Activated naive CD8-positive, alpha-beta T cell treated with anti-CD3 and anti-CD28 coated beads, Interleukin-2, amount 50 U/mL, for 24 hours (primary cell): ENCODE measurements at regions not wholly inside any gene's neighbourhood (a gene's known extent, or its start where the extent isn't known, plus 50 kb on each side); places are given as distances from the start of the nearest gene placed in this dataset.
"Not testable (repeated sequence)": the region's sequence is repeated elsewhere in the genome, so short reads cannot be mapped to it uniquely, and the experiment has no call there.

ENCODE experiments used
- ATAC-seq: fragments of 150-1000 bp; cut with Tn5 transposase; one replicate; pipeline ENCODE4 v1.10.0; 2021
- DNase-seq: peaks from one replicate; pipeline ENCODE4 v3.0.0; 2021
- H3K27ac Mint-ChIP-seq: one replicate; pipeline ENCODE4 v1.8.0; 2021; ENCODE audit warnings: mild to moderate bottlenecking, mixed read lengths
- H3K27me3 Mint-ChIP-seq: one replicate; pipeline ENCODE4 v1.8.0; 2021; ENCODE audit warnings: mixed read lengths
- H3K36me3 Mint-ChIP-seq: one replicate; pipeline ENCODE4 v1.8.0; 2021; ENCODE audit warnings: low read depth, mixed read lengths
- H3K4me1 Mint-ChIP-seq: one replicate; pipeline ENCODE4 v1.8.0; 2021; ENCODE audit warnings: mixed read lengths
- H3K4me3 Mint-ChIP-seq: one replicate; pipeline ENCODE4 v1.8.0; 2021; ENCODE audit warnings: mild to moderate bottlenecking, moderate library complexity, mixed read lengths
- H3K9me3 Mint-ChIP-seq: one replicate; pipeline ENCODE4 v1.8.0; 2021; ENCODE audit warnings: mixed read lengths

DNA sequence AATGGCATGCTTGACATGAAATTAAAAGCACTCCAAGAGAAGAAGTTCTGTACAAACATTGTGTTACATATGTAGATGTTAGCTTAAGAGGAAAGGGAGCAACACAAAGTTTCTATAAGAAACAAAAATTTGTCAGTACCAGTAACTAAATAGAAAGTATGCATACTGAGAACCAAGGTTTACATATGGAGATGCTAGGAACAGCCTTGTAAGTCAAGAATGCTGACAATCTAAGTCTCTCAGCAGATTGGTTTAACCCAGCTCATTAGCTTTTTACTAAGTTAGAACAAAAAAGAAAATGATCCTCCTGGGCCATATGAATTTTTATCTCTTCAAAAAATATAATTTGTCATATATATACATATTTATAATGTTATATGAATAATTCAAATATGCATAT, 2022.1 kb upstream of the ACO1 start:
- H3K27ac Mint-ChIP-seq = no peak overlapping the region
- no peak overlapping the region for H3K4me3 Mint-ChIP-seq
- no peaks in the 10 kb centered on the region for H3K36me3 Mint-ChIP-seq
- no peaks in the 10 kb centered on the region for H3K27me3 Mint-ChIP-seq
- DNase-seq = no peak
- no peaks in the 10 kb centered on the region for H3K4me1 Mint-ChIP-seq
- no peaks in the 10 kb centered on the region for H3K9me3 Mint-ChIP-seq
- no peak for ATAC-seq

DNA sequence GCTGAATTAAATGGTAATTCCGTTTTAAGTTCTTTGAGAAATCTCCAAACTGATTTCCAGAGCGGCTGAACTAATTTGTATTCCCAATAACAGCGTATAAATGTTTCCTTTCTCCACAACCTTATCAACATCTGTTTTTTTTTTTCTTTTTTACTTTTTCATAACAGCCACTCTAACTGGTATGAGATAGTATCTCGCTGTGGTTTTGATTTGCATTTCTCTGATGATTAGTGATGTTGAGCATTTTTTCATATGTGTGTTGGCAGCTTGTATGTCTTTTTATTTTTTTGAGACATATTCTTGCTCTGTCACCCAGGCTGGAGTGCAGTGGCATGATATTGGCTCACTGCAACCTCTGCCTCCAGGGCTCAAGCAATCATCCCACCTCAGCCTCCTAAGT, 2018.3 kb upstream of the ACO1 start:
- DNase-seq, H3K4me1 Mint-ChIP-seq, H3K27ac Mint-ChIP-seq, ATAC-seq, H3K36me3 Mint-ChIP-seq, H3K27me3 Mint-ChIP-seq, H3K4me3 Mint-ChIP-seq, H3K9me3 Mint-ChIP-seq: not testable (repeated sequence)

DNA sequence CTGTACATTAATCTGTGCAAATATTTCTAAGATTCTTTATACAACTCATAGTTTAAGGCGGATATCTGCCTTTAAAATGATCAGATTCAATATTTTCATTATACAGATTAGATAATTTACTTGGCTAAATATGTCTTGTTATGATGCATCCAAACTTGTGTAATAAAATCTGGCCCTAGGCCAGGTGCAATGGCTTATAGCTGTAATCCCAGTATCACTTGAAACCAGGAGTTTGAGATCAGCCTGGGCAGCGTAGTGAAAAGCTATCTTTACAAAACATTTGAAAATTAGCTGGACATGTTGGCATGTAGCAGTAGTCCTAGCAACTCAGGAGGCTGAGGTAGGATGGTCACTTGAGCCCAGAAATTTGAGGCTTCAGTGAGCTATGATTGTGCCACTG, 2002.2 kb upstream of the ACO1 start:
- Mint-ChIP-seq H3K4me1 (no peaks in the 10 kb centered on the region), H3K9me3 (no peaks in the 10 kb centered on the region), H3K27ac (no peak overlapping the region), H3K27me3 (no peaks in the 10 kb centered on the region), H3K4me3 (no peak overlapping the region), H3K36me3 (no peaks in the 10 kb centered on the region)
- no peak for ATAC-seq
- no peak for DNase-seq

DNA sequence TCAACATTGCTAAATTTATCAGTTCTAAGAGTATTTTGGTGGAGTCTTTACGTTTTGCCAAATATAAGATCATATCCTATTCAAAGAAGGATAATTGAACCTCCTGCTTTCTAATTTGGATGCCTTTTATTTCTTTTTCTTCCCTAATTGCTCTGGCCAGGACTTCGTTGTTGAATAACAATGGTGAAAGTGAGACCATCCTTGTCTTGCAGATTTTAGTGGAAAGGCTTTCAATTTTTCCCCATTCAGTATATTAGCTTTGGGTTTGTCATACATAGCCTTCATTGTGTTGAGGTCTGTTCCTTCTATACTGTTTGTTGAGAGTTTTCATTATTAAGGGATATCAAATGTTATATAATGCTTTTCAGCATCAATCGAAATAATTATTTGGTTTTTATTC, 1974.2 kb upstream of the ACO1 start:
- no peak for DNase-seq
- no peak for ATAC-seq
- no peaks in the 10 kb centered on the region for H3K36me3 Mint-ChIP-seq
- H3K4me1 Mint-ChIP-seq = no peaks in the 10 kb centered on the region
- no peak overlapping the region for H3K27ac Mint-ChIP-seq
- no peaks in the 10 kb centered on the region for H3K27me3 Mint-ChIP-seq
- no peak overlapping the region for H3K4me3 Mint-ChIP-seq
- H3K9me3 Mint-ChIP-seq = peaks cover 28% of the 10 kb centered on the region

DNA sequence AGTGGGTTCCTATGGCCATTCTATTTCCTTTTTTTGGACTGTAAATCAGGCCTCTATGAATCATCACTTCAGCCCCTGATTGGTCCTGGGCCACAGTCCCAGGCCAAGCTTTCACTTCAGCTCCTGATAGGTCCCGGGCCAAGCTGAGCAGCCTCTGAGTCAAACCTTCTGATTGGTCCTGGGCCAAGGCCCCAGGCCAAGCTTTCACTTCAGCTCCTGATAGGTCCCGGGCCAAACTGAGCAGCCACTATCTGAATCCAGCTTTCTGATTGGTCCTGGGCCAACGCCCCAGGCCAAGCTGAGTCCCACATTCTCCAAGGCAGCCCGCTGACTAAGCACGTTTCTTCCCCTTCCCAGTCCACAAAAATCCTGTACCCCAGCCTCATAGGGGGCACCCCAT, 1972.9 kb upstream of the ACO1 start:
- H3K4me1 Mint-ChIP-seq = no peaks in the 10 kb centered on the region
- no peaks in the 10 kb centered on the region for H3K27me3 Mint-ChIP-seq
- H3K9me3 Mint-ChIP-seq = peaks cover 28% of the 10 kb centered on the region
- no peaks in the 10 kb centered on the region for H3K36me3 Mint-ChIP-seq
- H3K27ac Mint-ChIP-seq = no peak overlapping the region
- DNase-seq = no peak
- ATAC-seq = no peak
- H3K4me3 Mint-ChIP-seq = no peak overlapping the region

DNA sequence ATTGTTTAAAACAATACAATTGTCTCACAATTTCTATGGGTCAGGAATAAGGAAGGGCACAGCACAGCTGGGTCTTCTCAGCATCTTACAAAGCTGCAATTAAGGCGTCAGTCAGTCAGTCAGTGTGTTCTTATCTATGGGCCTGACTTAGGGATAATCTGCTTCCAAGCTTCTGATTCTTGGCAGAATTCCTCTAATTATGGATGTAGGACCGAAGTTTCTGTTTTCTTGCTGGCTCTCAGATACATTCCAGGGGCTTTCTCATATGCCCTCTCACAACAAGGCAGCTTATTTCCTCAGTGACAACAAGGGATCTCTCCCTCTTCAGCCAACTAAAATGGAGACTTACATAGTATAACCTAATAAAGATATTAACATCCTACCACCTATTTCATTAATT, 1925.3 kb upstream of the ACO1 start:
- no peak for ATAC-seq
- H3K4me3 Mint-ChIP-seq = no peak overlapping the region
- H3K27ac Mint-ChIP-seq = no peak overlapping the region
- peaks cover 6% of the 10 kb centered on the region for H3K9me3 Mint-ChIP-seq
- no peaks in the 10 kb centered on the region for H3K4me1 Mint-ChIP-seq
- no peak for DNase-seq
- H3K27me3 Mint-ChIP-seq = no peaks in the 10 kb centered on the region
- H3K36me3 Mint-ChIP-seq = no peaks in the 10 kb centered on the region

DNA sequence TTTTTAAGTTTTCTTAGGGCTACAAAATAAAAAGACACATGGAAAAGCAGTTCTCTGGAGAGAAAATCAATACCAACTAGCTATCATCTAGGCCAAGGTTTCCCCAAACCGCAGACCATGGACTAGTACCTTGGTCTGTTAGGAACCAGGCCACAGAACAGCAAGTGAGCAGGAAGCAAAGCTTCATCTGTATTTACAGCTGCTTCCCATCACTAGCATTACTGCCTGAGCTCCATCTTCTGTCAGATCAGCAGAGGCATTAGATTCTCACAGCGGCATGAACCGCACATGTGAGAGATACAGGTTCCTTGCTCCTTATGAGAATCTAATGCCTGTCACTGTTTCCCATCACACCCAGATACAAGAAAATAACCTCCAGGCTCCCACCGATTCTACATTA, 1907.6 kb upstream of the ACO1 start:
- ATAC-seq (no peak), DNase-seq (no peak)
- no peaks in the 10 kb centered on the region for H3K27me3 Mint-ChIP-seq
- H3K4me1 Mint-ChIP-seq = no peaks in the 10 kb centered on the region
- H3K27ac Mint-ChIP-seq = no peak overlapping the region
- H3K4me3 Mint-ChIP-seq = no peak overlapping the region
- peaks cover 4% of the 10 kb centered on the region for H3K9me3 Mint-ChIP-seq
- no peaks in the 10 kb centered on the region for H3K36me3 Mint-ChIP-seq

DNA sequence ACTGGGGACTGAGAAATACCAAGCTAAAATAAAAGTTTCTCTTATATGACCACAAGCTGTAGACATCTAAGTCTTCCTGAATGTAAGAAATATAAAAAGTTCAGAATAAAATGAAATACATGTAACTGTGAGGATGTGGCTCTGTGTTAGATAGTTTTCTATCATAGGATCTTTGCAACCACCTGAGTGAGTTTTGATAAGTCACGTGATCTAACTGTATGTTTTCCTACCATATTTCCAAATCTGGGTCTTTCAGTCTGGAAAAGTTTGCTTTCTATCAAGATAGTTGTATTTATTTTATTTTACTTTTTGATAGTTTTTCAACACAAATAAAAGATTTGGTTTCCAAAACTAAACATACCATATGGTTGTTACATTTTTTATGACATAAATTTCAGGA, 1905.8 kb upstream of the ACO1 start:
- H3K27me3 Mint-ChIP-seq = no peaks in the 10 kb centered on the region
- no peak overlapping the region for H3K4me3 Mint-ChIP-seq
- no peak for DNase-seq
- H3K36me3 Mint-ChIP-seq = no peaks in the 10 kb centered on the region
- peaks cover 7% of the 10 kb centered on the region for H3K9me3 Mint-ChIP-seq
- no peak for ATAC-seq
- H3K27ac Mint-ChIP-seq = no peak overlapping the region
- no peaks in the 10 kb centered on the region for H3K4me1 Mint-ChIP-seq

DNA sequence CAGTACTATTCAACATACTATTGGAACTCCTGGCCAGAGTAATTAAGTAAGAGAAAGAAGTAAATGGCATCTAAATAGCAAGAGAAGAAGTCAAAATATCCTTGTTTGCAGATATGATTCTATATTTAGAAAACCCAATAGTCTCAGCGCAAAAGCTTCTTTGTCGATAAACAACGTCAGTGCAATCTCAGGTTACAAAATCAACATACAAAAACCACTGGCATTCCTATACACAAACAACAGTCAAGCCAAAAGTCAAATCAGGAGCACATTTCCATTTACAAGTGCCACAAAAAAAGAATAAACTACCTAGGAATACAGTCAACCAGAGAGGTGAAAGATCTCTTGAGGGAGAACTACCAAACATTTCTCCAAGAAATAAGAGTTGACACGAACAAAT, 1901.9 kb upstream of the ACO1 start:
- Mint-ChIP-seq H3K4me1 (no peaks in the 10 kb centered on the region), H3K27ac (no peak overlapping the region), H3K4me3 (no peak overlapping the region), H3K36me3 (no peaks in the 10 kb centered on the region), H3K9me3 (peaks cover 7% of the 10 kb centered on the region), H3K27me3 (no peaks in the 10 kb centered on the region)
- no peak for ATAC-seq
- DNase-seq = no peak

DNA sequence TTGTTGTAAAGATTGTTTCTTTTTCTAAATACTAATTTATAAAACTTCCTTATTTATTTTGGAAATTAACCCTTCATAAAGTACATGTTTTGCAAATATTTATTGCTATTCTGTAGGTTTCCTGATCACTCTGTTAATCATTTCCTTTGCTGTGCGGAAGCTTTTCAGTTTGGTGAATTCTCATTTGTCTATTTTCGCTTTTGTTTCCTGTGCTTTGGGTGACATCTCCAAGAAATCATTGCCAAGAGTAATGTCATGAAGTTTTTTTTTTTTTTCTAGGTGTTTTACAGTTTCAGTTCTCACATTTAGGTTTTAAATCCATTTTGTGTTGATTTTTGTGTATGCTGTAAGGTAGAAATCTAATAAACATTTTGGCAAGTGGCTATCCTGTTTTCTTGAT, 1899.8 kb upstream of the ACO1 start:
- H3K27me3 Mint-ChIP-seq = no peaks in the 10 kb centered on the region
- no peaks in the 10 kb centered on the region for H3K36me3 Mint-ChIP-seq
- no peak for DNase-seq
- no peak for ATAC-seq
- no peaks in the 10 kb centered on the region for H3K4me1 Mint-ChIP-seq
- H3K4me3 Mint-ChIP-seq = no peak overlapping the region
- peaks cover 7% of the 10 kb centered on the region for H3K9me3 Mint-ChIP-seq
- no peak overlapping the region for H3K27ac Mint-ChIP-seq

DNA sequence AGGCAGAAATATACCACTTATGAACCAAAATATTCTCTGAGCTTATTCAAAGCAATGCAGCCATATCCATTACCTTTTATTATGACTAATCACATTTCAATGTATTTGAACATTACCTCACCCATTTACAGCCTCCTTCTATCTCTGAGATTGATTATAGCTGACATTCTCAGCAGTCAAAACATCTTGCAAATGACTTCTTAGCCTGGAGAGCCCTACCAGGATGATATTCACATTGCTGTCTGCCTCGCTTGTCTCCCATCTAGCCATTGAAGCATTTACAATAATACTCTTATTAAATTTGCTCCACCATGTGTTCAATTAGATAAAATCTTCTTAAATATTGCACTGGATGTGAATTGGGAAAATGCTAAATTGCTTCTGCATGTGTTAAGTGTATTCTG, 1879.9 kb upstream of the ACO1 start:
- no peak for DNase-seq
- no peak overlapping the region for H3K27ac Mint-ChIP-seq

DNA sequence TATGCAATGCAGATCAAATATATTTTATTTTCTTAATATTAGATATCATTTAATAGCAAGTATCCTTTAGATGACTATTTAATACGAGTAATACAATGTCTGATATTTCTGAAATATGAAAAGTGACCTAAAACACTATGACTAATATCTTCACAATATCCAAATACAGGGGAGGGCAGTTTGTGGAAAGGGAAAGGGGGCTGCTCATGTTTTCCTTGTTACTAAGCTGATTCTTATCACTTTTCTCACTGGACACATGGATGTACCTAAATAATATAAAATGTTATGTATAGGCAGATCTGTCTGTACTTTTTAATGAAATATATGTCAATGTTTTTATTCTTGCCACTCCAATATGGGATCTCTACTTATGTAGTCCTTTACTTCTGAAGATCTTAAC, 1879.1 kb upstream of the ACO1 start:
- H3K4me1 Mint-ChIP-seq = no peaks in the 10 kb centered on the region
- H3K4me3 Mint-ChIP-seq = no peak overlapping the region
- DNase-seq (no peak), ATAC-seq (no peak)
- no peaks in the 10 kb centered on the region for H3K36me3 Mint-ChIP-seq
- H3K9me3 Mint-ChIP-seq = peaks cover 6% of the 10 kb centered on the region
- no peaks in the 10 kb centered on the region for H3K27me3 Mint-ChIP-seq
- H3K27ac Mint-ChIP-seq = no peak overlapping the region

More for the DNA sequence above, 1879.9 kb upstream of the ACO1 start:
- no peak overlapping the region for H3K4me3 Mint-ChIP-seq
- no peaks in the 10 kb centered on the region for H3K36me3 Mint-ChIP-seq
- ATAC-seq = no peak
- no peaks in the 10 kb centered on the region for H3K27me3 Mint-ChIP-seq
- no peaks in the 10 kb centered on the region for H3K4me1 Mint-ChIP-seq
- peaks cover 6% of the 10 kb centered on the region for H3K9me3 Mint-ChIP-seq

DNA sequence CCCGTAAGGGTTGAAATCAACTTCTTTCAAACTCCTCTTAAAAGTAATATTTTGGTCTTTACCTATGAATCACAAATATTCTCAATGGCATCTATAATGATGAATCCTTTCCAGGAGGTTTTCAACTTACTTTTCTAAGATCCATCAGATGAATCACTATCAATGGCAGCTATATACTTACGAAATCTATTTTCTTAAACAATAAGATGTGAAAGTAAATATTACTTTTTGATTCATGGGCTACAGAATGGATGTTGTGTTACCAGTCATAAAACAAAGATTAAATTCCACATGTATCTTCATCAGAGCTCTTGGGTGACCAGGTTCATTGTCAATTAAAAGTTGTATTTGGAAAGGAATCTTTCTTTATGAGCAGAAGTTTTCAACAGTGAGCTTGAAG, 1877.7 kb upstream of the ACO1 start:
- no peaks in the 10 kb centered on the region for H3K36me3 Mint-ChIP-seq

DNA sequence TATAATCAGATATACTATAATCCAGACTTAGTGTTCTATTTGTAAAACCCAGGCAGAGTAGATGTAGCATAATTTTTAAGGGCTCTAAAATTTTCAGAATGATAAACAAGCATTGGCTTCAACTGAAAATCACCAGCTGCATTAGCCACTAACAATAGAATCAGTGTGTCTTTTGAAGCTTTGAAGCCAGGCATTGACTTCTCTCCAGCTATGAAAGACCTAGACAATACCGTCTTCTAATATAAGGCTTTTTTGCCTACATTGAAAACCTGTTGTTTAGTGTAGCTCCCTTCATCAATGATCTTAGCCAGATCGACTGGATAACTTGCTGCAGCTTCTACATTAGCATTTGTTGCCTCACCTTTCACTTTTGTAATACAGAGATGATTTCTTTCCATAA, 1877.3 kb upstream of the ACO1 start:
- Mint-ChIP-seq H3K4me1 (no peaks in the 10 kb centered on the region), H3K9me3 (no peaks in the 10 kb centered on the region), H3K4me3 (no peak overlapping the region), H3K27ac (no peak overlapping the region), H3K27me3 (no peaks in the 10 kb centered on the region), H3K36me3 (no peaks in the 10 kb centered on the region)
- DNase-seq (no peak), ATAC-seq (no peak)

More for the DNA sequence above, 1877.7 kb upstream of the ACO1 start:
- Mint-ChIP-seq H3K27me3 (no peaks in the 10 kb centered on the region), H3K27ac (no peak overlapping the region), H3K4me1 (no peaks in the 10 kb centered on the region), H3K4me3 (no peak overlapping the region), H3K9me3 (peaks cover 2% of the 10 kb centered on the region)
- no peak for DNase-seq
- ATAC-seq = no peak

DNA sequence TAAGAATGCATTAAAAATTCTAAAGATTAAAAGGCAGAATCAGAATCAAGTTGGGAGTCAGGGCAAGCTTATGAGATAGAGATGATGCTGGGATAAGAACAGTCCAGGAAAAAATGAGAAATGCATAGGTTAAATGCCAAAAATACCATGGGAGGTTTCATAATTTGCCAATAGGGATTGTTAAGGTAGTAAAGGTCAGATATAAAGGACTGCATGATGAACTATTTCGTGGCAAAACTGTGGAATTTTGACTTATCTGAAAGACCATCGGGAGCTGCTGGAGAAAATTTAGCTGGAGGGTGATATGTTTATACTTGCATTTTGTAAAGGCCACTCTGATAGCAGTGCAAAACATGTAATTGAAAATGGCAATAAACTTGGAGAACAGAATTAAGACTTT, 1872.8 kb upstream of the ACO1 start:
- ATAC-seq = no peak
- no peak overlapping the region for H3K4me3 Mint-ChIP-seq
- no peaks in the 10 kb centered on the region for H3K27me3 Mint-ChIP-seq
- no peaks in the 10 kb centered on the region for H3K36me3 Mint-ChIP-seq
- H3K4me1 Mint-ChIP-seq = no peaks in the 10 kb centered on the region
- peaks cover 9% of the 10 kb centered on the region for H3K9me3 Mint-ChIP-seq
- DNase-seq = no peak
- H3K27ac Mint-ChIP-seq = no peak overlapping the region

DNA sequence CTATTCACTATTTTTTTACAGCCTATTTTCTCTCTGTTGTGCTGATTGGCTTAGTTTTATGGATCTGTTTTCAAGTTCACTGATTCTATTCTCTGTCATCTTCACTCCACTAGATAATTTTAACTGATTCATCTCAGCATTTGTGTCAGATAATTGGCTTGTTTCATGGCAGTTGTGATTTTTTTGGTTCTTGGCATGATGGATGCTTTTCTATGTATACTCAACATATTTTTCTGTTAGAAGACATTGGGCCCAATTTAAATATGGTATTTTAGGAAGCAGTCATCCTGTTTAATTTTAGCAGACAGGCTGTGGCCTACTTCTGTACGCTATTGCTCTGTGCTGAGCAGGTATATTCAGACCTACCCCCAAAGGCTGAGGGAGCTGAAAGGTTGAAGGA, 1865.3 kb upstream of the ACO1 start:
- H3K36me3 Mint-ChIP-seq = no peaks in the 10 kb centered on the region
- no peak overlapping the region for H3K4me3 Mint-ChIP-seq
- no peaks in the 10 kb centered on the region for H3K27me3 Mint-ChIP-seq
- H3K9me3 Mint-ChIP-seq = no peaks in the 10 kb centered on the region
- no peaks in the 10 kb centered on the region for H3K4me1 Mint-ChIP-seq
- DNase-seq = no peak
- ATAC-seq = no peak
- H3K27ac Mint-ChIP-seq = no peak overlapping the region
